ENCODE measurements at regions not wholly inside any gene's neighbourhood (a gene's known extent, or its start where the extent isn't known, plus 50 kb on each side); places are given as distances from the start of the nearest gene placed in this dataset.

DNA sequence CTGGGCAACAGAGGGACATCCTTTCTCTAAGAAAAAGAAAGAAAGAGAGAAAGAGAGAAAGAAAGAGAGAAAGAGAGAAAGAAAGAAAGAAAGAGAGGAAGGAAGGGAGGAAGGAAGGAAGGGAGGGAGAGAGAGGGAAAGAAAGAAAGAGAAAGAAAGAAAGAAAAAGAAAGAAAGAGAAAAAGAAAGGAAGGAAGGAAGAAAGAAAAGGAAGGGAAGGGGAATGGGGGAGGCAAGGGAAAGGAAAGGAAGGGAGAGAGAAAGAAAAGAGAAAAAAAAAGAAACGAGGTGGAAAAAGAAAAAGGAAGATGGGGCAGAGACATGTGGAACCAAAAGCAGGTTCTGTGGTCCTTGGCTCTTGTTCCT is 82.9 kb upstream of the SMNDC1 start:
- Mint-ChIP-seq H3K27me3 (no peaks in the 10 kb centered on the region), H3K4me3 (peak overlapping the region; percentile 35), H3K27ac (peak overlapping the region; percentile 92), H3K9me3 (no peaks in the 10 kb centered on the region), H3K36me3 (ENCODE audit: low read depth) (no peaks in the 10 kb centered on the region), H3K4me1 (ENCODE audit: low read depth) (peaks cover 33% of the 10 kb centered on the region)
- DNase-seq, result no peak

DNA sequence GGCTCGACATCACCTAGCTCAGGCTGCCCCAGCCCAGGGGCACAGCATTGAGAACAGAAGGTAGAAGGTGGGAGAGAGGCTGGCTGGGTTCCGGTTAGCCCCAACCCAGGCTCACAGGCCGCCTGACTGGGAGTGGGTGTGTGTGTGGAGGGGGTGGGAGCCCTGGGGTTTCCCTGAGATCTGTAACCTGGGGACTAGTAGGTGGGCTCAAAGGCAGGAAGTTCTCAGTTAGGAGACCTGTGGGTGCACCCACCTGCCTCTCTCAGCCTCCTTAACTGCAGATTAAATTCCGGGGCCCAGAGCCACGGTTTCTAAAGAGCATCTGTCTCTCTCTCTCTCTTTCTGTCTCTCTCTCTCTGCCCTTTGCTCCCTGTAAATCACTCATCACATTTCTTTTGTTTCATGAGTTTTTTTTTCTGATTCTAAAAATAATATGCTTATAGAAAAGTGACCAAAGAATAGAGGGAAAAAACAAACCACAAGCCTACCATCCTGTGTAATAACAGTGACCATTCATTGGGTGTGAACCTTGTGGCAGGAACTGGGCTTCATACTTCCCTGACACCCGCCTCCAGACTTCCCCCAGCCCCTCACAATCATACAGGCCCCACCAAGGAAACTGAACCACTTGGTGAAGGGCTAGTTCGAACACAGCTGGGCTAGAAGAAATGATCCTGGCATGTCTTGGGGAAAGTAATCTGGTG is 83.4 kb upstream of the SMNDC1 start:
- no peaks in the 10 kb centered on the region for H3K36me3 Mint-ChIP-seq (ENCODE audit: low read depth)
- H3K9me3 Mint-ChIP-seq, result no peaks in the 10 kb centered on the region
- DNase-seq, result peak; percentile 71

DNA sequence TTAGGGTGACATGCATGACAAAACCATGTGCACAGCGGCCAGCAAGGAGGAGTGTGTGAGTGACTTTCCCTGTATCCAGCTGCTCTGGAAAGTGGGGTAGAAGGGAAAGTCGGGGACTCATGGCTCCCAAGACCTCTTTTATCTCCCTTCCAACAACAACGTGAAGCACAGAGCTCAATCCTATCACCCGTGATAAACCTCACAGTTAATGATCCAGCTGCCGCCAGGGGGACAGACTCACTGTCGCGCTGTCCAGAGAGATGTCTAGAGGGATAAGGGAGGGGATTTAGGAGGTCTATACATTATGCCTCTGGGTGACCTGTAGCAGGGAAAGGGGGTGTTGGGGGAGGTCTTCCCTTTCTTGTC is 84.0 kb upstream of the SMNDC1 start:
- no peaks in the 10 kb centered on the region for H3K9me3 Mint-ChIP-seq
- H3K27ac Mint-ChIP-seq, result peak overlapping the region; percentile 92
- no peaks in the 10 kb centered on the region for H3K27me3 Mint-ChIP-seq
- DNase-seq, result no peak
- no peaks in the 10 kb centered on the region for H3K36me3 Mint-ChIP-seq (ENCODE audit: low read depth)
- no peak overlapping the region for H3K4me3 Mint-ChIP-seq
- H3K4me1 Mint-ChIP-seq (ENCODE audit: low read depth), result peaks cover 44% of the 10 kb centered on the region

More for the DNA sequence above, 83.4 kb upstream of the SMNDC1 start:
- peaks cover 38% of the 10 kb centered on the region for H3K4me1 Mint-ChIP-seq (ENCODE audit: low read depth)
- H3K27ac Mint-ChIP-seq, result peak overlapping the region; percentile 92
- H3K27me3 Mint-ChIP-seq, result no peaks in the 10 kb centered on the region
- peak overlapping the region; percentile 35 for H3K4me3 Mint-ChIP-seq

DNA sequence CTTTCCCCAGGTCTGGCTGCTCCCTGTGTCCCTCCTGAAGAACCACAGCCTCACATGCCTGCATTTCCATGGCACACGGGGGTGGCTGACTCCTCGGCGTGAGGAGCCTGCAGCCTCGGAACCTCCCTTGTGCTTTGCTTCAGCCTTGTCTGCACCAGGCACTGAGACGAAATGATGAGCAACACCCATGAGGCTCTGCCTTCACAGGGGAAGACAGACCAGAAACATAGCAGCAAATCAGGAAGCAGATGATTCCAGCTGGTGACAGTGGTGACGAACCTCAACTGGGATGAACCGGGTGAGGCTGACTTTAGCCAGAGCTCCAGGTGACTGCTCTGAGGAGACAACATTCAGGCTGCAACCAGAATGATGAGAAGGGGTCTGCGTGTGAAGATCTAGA is 84.5 kb upstream of the SMNDC1 start:
- H3K36me3 Mint-ChIP-seq (ENCODE audit: low read depth), result no peaks in the 10 kb centered on the region
- peak overlapping the region; percentile 92 for H3K27ac Mint-ChIP-seq
- H3K4me1 Mint-ChIP-seq (ENCODE audit: low read depth), result peaks cover 44% of the 10 kb centered on the region
- no peak overlapping the region for H3K4me3 Mint-ChIP-seq
- DNase-seq, result no peak
- no peaks in the 10 kb centered on the region for H3K9me3 Mint-ChIP-seq
- no peaks in the 10 kb centered on the region for H3K27me3 Mint-ChIP-seq

DNA sequence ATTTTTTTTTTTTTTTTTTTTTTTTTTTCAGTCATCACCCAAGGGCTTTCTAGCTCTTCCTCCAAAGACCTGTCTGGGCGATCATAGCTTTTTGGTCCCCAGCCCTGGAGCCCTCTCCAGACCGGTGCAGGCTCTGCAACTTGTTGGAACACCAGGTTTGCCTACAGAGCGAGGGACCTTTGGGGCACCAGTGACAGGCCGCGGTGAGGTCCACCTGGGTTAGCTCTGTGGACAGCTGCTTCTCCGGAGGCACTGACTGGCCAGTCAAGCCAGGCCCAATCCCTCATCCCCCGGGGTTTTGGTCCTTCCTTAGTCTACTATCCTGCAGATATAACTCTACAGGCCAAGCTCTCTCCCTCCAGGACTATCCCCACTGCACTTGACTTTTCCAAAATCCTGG is 86.8 kb upstream of the SMNDC1 start:
- H3K36me3 Mint-ChIP-seq (ENCODE audit: low read depth), result no peaks in the 10 kb centered on the region
- DNase-seq, result no peak
- H3K27me3 Mint-ChIP-seq, result no peaks in the 10 kb centered on the region
- H3K27ac Mint-ChIP-seq, result no peak overlapping the region
- H3K4me1 Mint-ChIP-seq (ENCODE audit: low read depth), result peaks cover 57% of the 10 kb centered on the region
- no peak overlapping the region for H3K4me3 Mint-ChIP-seq
- no peaks in the 10 kb centered on the region for H3K9me3 Mint-ChIP-seq

DNA sequence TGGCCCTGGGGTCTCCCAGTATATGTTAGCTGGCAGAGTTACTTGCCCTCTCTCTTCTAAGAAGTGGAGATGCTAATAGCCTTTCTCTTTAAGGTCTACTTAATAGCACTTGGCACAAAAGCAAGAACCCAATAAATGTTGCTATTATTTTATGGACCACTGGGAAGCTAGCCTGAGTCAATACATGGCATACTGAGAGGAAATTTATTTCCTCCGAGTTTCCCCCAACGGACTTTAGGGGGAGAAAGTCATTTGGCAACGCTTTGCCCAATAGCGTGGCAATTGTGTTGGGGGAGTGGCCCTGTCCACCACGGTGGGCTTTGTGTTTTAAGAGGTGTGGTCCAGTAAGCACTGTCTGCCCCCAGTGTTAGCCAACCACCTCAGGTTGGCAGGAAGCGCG is 87.4 kb upstream of the SMNDC1 start:
- Mint-ChIP-seq H3K4me3 (no peak overlapping the region), H3K4me1 (ENCODE audit: low read depth) (peaks cover 54% of the 10 kb centered on the region), H3K36me3 (ENCODE audit: low read depth) (no peaks in the 10 kb centered on the region), H3K27ac (no peak overlapping the region), H3K27me3 (no peaks in the 10 kb centered on the region), H3K9me3 (no peaks in the 10 kb centered on the region)
- no peak for DNase-seq

DNA sequence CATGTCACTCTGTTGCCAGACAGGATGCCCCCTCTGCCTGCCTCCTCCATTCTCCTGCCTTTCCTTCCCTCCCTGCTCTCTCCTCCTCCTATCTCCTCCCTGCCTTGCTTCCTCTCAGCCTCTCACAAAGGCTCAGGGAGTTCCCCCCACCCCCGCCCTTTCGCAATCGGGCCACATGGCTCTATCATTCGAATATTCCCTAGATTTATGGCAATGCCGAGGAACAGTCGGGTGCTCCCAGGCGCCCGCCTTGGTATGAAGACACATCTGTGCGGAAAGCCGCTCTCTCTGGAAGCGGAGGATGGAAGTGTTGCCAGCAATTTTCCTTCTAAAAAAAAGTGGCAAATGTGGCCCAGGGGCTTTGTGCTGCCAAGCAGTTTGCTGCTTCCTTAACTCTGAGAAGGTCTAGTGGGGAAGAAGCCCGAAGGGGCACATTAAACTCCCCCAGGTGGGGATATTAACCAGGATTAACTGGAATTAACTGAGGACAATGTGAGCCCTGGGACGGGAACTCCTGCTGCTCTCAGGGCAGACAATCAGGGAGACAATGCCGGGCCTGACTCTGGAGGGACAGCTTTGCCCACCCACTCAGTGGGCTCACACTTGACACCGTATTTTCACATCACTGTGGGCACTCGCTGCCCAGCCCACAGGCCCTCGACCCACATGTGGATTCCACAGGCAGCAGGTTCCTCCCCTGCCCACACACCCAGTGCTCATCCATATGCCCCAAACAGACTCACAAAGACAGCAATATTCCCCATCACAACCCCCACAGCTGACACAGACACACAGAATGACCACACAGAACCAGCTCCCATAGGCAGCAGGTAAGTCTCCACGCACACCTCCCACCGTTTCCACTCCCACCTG is 88.4 kb upstream of the SMNDC1 start:
- no peak overlapping the region for H3K4me3 Mint-ChIP-seq
- DNase-seq, result no peak
- no peaks in the 10 kb centered on the region for H3K9me3 Mint-ChIP-seq
- H3K36me3 Mint-ChIP-seq (ENCODE audit: low read depth), result no peaks in the 10 kb centered on the region
- H3K4me1 Mint-ChIP-seq (ENCODE audit: low read depth), result peaks cover 44% of the 10 kb centered on the region
- peak overlapping the region; percentile 55 for H3K27ac Mint-ChIP-seq
- no peaks in the 10 kb centered on the region for H3K27me3 Mint-ChIP-seq

DNA sequence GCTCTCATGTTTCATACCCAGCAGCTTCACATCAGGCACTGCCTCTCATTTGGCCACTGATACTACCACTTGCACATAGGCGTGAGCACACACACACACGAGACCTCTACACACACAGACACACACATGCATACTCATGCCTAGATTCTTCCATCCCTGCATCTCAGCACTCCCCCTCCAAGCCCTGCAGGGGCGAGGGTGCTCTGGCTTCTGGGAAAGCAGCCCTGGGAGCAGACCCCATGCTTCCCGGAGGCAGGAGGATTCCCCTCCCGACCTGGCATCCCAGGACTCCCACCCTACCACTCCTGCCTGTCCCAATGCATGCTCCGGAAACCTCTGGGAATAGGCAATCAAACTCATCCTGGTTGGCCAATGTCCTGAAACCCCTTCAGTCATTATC is 89.1 kb upstream of the SMNDC1 start:
- Mint-ChIP-seq H3K27ac (no peak overlapping the region), H3K36me3 (ENCODE audit: low read depth) (no peaks in the 10 kb centered on the region), H3K4me3 (no peak overlapping the region), H3K9me3 (no peaks in the 10 kb centered on the region), H3K27me3 (no peaks in the 10 kb centered on the region), H3K4me1 (ENCODE audit: low read depth) (peaks cover 41% of the 10 kb centered on the region)
- no peak for DNase-seq

DNA sequence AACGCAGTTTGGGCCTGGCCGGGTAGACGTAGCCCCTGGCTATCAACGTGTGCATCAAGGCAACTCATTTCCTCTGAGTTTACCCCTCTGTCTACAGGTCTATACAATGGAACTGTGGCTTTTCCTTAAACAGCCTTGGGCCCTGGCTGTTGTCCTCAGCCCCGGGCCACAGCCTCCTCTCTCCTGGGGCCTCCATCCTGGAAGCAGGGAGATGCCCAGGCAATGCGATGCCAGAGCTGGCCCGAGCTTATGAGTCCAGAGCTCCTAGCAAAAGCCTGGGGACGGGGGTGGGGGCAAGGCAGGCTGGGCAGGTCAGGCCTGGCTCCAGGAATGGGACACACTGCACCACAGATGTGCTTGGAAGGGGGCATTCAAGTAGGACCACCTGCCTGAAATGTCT is 89.6 kb upstream of the SMNDC1 start:
- Mint-ChIP-seq H3K36me3 (ENCODE audit: low read depth) (no peaks in the 10 kb centered on the region), H3K9me3 (no peaks in the 10 kb centered on the region), H3K27ac (no peak overlapping the region), H3K4me3 (no peak overlapping the region), H3K27me3 (no peaks in the 10 kb centered on the region), H3K4me1 (ENCODE audit: low read depth) (peaks cover 39% of the 10 kb centered on the region)
- DNase-seq, result no peak

DNA sequence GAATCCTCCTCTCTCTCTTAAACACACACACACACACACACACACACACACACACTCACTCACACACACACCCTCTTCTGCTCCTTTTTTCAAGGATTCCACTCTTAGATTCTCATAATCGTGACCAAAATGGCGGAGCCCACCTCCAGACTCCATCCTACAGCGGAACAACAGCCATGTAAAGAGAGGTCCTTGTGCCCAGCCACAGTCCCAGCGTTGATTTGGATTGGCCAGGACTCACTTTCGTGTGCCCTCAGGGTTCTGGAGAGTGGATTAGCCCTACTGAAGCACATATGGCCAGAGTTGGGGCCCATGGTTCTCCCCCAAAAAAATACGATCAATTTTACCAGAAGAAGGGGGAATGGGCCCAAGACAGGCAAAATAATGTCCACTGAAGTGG is 90.2 kb upstream of the SMNDC1 start:
- H3K36me3 Mint-ChIP-seq (ENCODE audit: low read depth), result no peaks in the 10 kb centered on the region
- H3K4me1 Mint-ChIP-seq (ENCODE audit: low read depth), result peaks cover 34% of the 10 kb centered on the region
- H3K27me3 Mint-ChIP-seq, result no peaks in the 10 kb centered on the region
- H3K4me3 Mint-ChIP-seq, result no peak overlapping the region
- no peak for DNase-seq
- H3K9me3 Mint-ChIP-seq, result no peaks in the 10 kb centered on the region
- H3K27ac Mint-ChIP-seq, result no peak overlapping the region

DNA sequence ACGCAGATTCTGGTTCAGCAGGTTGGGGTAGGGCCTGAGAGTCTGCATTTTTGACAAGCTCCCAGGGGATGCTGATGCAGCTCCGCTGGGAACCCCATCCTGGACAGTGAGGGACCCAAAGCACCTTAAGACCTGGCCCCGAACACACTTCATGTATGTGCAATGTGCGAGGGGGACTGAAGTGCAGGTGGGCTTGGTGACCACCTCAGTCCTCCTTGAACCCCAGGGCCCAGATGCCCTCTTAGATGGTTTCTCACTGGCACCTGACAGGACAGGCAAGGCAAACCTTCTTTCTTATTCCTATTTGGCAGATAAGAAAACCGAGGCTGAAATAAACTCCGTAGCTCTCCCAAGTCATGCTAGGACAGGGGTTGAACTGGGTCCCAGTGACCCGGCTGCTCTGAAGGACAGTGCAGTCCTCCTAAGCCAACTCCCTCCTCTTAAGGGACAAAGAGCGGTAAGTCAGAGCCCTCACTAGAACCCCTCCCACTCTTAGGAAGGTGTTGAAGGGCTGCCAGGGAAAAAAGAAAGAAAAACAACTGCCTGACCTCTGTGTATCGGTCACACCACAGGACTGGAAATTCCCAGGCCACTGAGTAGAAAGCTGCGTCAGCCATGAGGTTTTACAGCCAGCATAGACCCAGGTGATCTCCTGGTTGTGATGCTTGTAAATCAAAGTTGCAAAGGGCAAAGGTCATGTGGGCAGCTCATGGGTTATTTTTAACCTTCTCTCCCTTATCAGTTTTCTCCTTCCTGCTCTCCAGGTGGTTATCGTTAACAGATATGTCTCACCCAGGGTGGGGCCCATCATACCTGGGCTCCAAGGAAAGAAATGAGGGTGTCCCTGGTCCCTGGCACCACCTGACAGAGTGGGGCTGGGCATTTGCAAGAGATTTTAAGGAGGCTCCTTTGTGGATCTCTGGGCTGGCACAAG is 90.9 kb upstream of the SMNDC1 start:
- H3K4me1 Mint-ChIP-seq (ENCODE audit: low read depth), result peaks cover 33% of the 10 kb centered on the region
- no peak overlapping the region for H3K4me3 Mint-ChIP-seq
- H3K9me3 Mint-ChIP-seq, result no peaks in the 10 kb centered on the region
- H3K27ac Mint-ChIP-seq, result peak overlapping the region; percentile 66
- H3K27me3 Mint-ChIP-seq, result no peaks in the 10 kb centered on the region
- no peak for DNase-seq
- H3K36me3 Mint-ChIP-seq (ENCODE audit: low read depth), result no peaks in the 10 kb centered on the region

DNA sequence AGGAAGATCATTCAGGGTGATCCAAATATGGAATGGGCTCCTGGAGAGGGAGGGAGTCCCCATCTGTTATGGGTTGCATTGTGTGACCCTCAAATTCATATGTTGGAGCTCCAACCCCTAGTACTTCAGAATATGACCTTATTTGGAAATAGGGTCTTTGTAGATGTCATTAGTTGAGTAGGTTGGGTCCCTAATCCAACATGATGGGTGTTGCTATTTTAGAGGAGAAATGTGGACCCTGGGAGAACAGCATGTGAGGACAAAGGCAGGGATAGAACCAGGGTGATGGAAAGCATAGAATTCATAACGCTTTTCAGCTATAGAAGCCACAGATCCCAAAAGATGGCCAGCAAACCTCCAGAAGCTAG is 91.5 kb upstream of the SMNDC1 start:
- H3K36me3 Mint-ChIP-seq (ENCODE audit: low read depth), result no peaks in the 10 kb centered on the region
- H3K27me3 Mint-ChIP-seq, result no peaks in the 10 kb centered on the region
- DNase-seq, result no peak
- no peaks in the 10 kb centered on the region for H3K9me3 Mint-ChIP-seq
- H3K4me1 Mint-ChIP-seq (ENCODE audit: low read depth), result peaks cover 35% of the 10 kb centered on the region
- H3K27ac Mint-ChIP-seq, result peak overlapping the region; percentile 66
- no peak overlapping the region for H3K4me3 Mint-ChIP-seq

DNA sequence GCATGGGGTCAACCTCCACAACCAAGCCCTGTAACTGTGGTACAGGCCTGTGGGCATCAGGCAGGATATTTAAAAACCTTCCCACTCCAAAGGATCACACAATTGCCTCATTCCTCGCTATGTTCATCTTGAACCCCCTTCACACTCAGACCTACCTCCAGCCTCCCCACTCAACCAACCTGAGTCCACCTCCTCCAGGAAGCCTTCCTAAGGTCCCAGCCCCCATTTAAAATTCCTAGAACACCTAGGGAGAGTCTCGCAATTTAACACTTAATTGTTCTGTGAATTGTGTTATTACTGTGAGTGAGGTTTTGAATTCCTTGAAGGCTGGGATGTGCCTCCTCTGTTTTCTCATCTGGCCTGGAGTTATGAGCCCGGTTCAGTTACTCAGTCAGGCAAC is 93.1 kb upstream of the SMNDC1 start:
- Mint-ChIP-seq H3K9me3 (no peaks in the 10 kb centered on the region), H3K27me3 (no peaks in the 10 kb centered on the region), H3K27ac (no peak overlapping the region), H3K4me1 (ENCODE audit: low read depth) (peaks cover 29% of the 10 kb centered on the region), H3K36me3 (ENCODE audit: low read depth) (no peaks in the 10 kb centered on the region), H3K4me3 (no peak overlapping the region)
- DNase-seq, result no peak

DNA sequence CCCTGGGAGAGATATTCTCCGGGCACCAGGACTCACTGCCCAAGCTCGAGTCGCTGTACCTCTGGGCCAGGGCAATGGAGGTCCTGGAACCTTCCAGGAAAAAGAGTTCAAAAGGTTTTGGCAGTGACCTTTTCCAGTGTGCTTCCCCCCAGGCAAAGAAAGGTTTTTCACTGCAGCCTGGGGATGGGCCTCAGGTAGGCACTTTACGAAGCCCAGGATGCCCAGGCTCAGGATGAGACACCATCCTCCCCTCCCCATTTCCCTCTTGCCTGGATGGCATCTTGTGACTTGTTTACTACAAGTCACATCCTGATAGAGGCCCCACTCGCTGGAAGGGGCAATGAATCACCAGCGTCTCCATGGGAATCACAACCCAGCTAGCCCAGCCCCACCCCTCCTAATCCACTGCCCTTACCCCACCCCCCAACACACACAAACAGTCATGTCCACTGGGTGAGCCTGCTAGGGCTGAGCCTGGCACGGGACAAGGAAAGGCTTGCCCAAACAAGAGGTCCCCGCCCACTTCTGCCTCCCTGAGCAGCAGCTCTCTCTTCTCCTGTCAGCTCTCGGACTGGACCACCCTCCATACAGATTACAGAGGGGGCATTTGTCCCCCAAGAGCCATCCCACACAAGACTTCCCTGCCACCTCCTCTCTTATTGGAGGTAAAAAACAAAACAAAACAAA is 93.8 kb upstream of the SMNDC1 start:
- Mint-ChIP-seq H3K27ac (no peak overlapping the region), H3K9me3 (no peaks in the 10 kb centered on the region), H3K27me3 (no peaks in the 10 kb centered on the region), H3K36me3 (ENCODE audit: low read depth) (no peaks in the 10 kb centered on the region), H3K4me3 (no peak overlapping the region), H3K4me1 (ENCODE audit: low read depth) (peaks cover 22% of the 10 kb centered on the region)
- DNase-seq, result no peak

Data from activated T-cell treated with anti-CD3 and anti-CD28 coated beads, Interleukin-2, amount 50 U/mL, for 24 hours (primary cell).